GM19023 (cell line): ENCODE measurements at regions not wholly inside any gene's neighbourhood (a gene's known extent, or its start where the extent isn't known, plus 50 kb on each side); places are given as distances from the start of the nearest gene placed in this dataset.

ENCODE experiments used
- ATAC-seq: cut with Tn5 transposase; IDR thresholded peaks from one replicate; pipeline ENCODE4 v1.9.1; 2021; ENCODE audit warnings: mild to moderate bottlenecking, moderate library complexity; ENCODE audit not compliant: unreplicated experiment

DNA sequence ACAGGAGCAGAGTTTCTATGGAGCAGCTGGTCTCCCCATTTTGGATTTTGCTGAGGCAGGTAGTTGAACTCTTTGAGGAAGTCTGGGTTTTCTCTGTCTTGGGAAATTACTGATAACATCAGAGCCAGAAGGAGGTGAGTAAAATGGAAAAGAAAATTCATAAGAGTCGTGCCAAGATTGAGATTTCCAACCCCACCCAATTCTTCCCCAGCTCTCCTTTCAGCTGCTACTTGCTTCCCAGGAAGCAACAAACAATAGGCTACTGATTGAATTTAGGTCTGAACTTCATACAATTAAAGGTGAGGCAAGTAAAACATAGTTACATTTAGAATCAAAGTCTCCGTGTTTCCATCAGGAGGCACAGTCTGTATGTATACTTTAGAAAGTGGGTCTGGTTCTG lies 54.6 kb upstream of the EOLA2 start:
- no peak for ATAC-seq

DNA sequence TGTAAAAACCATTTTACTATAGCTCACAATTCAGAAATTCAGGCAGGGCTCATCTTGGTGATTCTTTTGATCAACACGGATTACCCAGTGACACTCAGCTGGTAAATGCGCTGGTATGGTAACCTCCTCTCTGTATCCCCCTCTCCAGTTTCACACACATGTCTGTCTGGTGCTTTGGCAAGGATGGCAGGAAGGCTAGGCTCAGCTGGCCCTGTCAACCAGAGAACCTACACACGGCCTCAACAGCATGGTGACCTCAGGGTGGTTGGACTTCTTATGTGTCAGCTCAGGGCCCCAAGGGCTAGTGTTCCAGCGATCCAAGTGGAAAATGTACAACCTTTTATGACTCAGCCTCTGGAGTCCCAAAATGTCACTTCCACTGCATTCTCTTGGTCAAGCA lies 55.7 kb upstream of the EOLA2 start:
- no peak for ATAC-seq

DNA sequence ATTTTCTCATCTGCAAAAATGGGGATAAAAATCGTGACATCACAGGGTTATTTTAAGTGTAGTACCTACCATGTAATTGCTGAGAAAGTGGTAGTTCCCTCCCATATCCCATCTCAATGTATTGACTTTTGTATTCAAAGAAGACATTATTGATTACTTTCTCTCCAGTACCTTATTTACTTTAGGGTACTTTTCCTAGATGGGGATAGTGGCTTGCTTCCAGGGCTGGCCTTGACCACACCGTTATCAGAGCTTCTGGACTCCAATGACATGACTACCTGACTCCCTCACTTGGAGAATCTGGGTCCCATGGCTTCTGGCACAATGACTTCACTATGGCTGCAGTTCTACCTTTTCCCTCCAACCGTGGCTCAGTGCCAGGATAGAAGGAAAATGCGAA lies 58.2 kb upstream of the EOLA2 start:
- no peak for ATAC-seq

DNA sequence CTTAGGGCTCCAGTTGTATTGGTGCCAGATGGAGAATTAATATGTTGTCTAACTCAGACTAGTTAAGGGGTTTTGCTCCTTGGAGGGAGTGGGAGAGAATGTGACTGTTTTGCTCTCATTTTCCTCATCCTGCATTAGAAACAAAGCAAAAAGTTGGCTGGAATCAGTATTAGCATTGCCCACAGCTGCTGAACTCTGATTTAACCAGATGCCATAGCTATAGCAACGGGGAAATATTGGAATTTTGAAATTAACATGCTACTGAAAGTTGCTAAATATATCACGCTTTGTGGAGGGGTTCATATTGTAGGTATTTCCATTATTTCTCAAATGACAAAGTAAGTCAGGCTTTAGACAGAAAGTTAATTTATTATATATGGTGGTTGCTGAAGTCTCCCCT lies 66.7 kb upstream of the EOLA2 start:
- no peak for ATAC-seq

DNA sequence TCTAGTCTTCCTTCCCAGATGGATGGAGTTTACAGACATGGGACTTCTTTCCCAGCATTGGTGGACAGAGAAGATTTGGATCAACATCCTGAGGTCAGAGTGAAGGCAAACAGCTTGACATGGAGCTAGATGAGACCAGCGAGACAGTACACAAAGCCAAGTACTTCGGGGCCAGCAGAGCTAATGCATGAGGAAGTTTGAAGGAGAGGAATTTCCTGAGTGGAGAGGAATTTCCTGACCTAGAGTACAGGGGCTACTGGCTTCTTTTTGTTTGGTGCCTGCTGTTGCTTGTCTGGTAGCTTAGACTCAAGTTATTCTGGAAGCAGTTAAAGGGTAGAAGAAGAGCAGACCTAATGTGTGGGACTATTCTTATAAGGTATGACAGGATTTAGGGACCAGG lies 69.1 kb upstream of the EOLA2 start:
- ATAC-seq = no peak

DNA sequence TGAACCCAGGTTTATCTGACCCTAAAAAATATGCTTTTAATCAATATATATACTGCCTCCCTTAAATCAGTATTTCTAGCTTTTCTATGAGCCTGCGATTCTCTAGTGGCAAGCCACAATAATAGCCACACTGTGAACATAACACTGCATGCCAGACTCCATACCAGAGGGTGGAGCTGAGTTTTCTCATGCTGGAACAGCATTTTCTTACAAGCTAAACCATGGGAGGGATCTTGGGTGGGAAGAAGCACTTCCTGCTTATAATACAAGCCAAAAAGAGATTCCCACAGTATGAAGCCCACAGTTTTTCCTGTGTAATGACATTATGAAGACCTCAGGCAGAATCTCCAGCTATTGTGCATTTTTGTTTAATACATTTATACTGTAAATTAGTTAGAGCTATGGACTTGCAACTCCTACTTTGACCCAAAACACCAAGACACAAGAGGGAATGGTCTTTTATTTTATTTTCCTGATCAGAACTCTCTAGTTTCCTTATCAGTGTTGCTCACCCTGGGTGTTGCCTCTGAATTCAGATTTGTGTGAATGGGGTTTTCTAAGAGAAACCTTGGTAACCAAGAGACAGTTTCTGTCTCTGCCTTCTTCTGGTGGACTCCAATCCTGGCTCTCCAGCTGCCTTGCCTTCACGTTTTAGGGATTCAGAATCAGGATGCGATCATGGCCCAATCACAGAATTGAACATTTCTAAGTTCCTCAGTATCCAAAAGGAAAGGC lies 74.5 kb upstream of the EOLA2 start:
- no peak for ATAC-seq

DNA sequence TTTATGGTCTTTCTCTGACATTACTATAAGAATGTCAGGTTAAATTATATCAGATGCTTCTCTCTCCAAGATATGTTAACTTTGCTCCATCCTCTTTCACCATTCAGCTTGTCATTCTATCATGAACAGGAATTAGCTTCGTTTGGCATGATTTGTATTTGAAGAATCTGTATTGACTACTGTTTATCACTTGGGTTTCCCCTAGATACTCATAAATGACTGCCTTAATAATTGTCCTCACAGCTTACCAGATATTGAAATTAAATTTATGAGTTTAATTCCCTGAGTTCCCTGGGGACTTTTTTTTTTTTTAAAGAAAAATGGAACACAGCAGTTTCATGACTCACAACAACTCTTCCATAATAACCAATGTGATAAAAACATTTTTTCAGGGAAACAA lies 76.2 kb upstream of the EOLA2 start:
- no peak for ATAC-seq

DNA sequence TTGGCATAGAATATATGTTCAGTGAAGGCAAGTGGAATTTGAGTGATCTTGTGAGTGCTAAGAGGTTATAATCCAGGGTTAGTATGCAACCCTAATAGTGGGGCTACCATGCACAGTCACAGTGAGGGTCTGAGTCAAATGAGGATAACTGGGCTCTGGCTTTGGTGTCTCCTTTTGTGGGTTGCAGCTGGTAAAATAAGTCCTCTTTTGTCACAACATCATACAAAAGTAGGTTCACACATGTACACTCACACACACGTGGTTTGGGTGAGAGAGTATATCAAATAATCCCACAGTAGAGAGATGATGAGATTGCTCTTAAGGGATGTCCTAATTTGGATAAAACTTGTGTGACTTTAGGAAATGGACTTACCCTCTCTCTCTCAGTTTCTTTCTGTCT lies 79.6 kb upstream of the EOLA2 start:
- ATAC-seq = no peak

DNA sequence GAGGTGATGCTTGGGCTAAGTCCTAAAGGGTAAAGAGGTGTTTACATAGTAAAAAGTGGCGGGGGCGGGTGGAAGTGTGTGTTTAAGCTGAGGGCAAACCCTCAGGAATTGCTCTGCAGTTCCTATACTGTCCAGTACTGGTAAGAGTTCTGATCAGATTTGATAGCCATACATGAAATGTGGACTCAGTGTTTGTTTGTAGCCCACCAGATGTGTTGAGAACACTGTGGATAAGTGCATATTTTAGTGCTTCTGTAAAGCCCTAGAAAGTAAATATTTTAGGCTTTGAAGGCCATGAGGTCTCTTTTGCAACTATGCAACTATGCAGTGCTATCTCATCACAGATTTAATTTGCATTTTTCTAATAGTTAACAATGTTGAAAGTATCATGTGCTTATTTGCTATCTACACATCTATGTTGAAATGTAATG lies 80.7 kb upstream of the EOLA2 start:
- no peak for ATAC-seq

DNA sequence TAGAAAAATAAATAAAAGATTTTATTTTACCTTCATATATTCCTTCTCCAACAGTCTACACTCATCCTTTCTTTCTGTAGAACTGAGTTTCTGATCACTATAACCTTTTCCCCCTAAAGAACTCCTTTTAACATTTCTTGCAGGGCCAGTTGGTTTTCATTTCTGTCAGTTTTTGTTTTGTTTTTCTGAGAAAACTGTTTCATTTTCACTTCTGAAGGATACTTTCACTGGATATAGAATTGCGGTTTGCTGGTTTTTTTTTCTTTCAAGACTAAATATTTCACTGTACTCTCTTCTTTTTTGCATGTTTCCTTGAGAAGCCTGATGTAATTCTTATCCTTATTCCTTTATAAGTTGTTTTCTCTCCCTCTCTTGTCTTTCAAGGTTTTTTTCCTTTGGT lies 90.4 kb upstream of the EOLA2 start:
- no peak for ATAC-seq

DNA sequence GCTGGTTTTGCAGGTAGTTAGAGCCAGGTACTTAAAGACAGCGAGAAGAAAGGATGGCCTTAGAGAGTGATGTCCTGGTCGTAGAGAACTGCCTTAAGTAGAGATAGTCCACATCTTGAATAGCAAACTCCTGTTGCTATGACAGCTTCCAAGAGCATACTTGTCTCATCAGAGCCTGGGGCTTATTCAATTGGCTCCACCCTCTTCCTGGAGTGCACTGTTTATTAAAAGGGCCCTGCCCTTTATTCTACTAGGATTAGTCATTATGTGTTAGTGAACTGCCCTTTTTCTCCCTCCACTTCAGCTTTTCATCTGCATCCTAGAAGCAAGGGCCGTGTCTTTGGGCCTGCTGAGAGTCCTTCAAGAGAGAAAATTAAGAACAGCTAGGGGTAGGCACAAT lies 94.5 kb upstream of the EOLA2 start:
- no peak for ATAC-seq

DNA sequence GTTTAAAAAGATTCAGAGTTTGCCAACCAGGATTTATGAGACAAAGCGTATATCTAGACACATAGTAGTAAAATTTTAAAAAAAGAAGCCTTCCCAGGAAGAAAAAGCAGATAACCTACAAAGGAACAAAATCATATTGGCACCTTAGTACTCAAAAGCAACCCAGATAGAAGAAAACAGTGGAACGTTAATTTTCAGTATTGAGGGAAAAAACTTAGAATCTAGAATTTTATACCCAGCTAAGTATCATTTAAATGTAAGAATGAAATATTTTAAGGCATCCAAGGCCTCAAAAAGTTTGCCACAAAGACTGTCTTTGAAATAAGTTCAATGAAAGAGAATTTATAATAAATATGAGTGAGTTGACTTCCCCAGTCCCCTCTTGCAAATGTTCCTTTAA lies 96.5 kb upstream of the EOLA2 start:
- no peak for ATAC-seq

DNA sequence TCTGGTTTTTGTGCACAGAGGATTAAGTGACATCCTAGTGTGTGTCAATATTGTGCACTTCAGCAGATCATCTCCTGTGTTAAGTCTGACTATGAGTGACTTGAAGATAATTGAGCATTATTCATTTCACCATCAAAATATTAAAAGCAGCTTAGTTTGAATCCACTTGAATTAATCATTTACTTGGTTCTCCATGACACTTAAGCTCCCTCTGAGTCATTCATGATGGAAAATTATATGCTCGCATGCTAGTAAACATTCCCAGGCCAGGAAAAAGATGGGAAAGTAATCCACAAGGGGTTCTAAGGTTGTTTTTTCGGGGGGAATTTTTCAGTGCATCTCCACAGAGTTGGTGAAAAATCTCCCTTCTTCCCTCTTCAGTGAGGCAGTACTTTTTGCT lies 97.2 kb upstream of the EOLA2 start:
- ATAC-seq = no peak

DNA sequence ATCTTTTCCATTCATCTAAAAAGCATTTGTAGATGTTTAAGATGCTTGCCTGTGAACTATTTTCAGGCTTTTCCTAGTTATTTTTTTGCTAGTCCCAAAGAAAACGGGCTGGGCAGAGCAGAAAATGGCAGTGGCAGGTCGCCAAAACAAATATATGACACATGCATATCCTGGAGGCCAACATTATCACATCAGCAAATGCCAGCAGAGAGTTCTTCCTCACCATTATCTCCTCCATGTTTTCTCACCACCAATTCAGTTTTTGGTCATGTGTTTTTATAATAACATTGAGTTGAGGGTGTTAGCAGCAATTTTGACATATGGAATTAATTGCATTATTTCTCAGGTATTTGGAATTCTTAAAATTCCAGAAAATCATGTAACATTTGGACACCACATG lies 97.9 kb upstream of the EOLA2 start:
- ATAC-seq = no peak

DNA sequence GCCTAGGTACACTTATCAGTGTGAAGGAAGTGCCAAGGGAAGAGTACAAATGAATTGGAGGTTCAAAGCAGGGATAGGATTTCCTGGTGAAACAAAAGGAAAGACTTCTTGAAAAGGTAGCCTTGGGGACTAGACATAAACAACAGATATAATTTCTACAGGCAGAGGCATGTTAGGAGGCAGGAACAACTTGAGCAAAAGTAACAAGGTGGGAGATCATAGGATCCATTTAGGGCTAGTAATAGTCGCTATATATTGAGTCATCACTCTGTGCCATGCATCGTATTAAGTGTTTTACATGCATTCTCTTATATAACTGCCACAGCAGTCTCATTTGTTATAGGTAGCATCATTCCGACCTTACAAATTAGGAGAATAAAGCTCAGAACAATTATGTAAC lies 98.3 kb upstream of the EOLA2 start:
- ATAC-seq = no peak

DNA sequence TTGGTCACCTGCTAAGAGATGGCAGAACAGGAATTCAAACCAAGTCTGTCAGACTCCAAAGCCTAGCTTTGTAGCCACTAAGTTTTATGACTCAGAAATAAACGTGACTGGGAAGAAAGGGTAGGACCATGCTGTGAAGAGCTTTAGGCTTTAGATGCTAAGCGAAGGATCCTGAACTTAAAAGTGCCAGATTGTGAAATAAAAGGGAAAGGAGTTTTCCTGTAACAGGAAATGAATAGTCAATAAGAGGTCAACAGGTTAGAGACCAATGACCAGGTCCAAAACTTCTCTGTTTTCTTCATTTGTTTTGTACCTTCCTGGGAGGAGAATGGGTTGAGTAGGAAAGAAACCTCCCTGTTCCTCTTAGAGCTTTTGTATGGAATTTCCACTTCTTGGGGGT lies 98.8 kb upstream of the EOLA2 start:
- ATAC-seq = no peak

DNA sequence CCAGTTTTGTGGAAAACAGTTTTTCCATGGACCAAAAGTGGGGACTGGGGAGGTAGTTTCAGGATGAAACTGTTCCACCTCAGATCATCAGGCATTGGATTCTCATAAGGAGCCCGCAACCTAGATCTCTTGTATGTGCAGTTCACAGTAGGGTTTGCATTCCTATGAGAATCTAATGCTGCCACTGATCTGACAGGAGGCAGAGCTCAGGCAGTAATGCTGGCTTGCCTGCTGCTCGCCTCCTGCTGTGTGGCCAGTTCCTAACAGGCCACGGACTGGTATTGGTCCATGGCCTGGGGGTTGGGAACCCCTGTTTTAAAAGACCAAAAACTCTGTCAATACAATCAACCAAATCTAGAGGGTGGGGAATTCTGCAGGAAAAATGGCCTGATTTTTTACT lies 100.0 kb upstream of the EOLA2 start:
- no peak for ATAC-seq

DNA sequence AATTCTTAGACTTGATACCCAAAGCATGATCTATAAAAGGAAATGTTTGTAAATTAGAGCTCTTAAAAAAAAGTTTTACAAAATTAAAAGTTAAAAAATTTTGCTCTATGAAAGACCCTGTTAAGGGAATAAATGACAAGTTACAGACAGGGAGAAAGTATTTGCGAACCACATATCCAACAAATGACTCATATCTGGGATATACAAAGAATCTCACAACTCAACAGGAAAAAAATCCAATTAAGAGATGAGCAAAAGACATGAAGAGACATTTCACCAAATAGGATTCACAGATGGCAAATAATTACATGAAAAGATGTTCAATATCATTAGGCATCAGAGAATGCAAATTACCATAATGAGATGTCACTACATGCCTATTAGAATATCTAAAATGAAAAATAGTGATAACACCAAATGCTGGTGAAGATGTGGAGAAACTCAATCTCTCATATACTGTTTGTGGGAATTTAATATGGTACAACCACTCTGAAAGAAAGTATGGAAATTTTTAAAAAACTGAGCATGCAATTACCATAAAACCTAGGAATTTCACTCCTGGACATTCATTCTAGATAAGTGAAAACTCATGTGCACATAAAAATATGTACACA lies 100.8 kb upstream of the EOLA2 start:
- no peak for ATAC-seq

DNA sequence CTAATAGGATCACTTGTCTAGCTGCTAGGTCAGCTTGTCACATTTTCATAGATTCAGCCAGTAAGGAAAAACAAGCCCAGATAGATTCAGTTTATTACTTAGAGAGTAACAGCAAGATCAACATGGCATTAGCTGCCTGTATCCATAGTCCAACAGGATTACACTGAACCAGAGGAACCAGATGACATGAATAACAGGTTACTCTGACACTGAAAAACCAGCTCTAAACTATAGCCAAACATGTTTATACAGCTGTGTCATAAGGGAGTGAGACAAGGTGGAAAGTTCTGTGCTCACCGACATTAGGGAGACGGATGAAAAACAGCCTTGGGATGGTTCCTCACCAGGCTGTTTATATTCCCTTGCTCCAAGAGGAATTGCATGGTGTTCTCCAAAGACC lies 102.9 kb upstream of the EOLA2 start:
- ATAC-seq = no peak

DNA sequence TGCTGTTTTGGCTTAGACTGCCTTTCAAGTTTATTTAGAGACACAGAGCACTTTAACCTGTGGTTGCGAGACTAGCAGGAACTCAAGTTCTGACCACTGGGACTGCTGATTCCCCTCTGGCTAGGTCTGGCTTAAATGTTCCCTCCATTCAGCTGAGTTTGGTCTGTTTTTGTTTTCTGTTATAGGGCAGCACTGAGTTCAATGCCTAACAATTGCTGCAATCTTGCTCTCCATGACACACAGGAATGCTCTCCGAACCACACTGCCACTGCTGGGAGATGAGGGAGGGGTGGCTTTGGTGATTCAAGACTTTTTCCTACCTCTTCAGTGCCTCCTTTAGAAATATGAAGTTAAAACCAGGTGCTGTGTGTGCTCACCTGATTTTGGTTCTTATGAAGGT lies 106.3 kb upstream of the EOLA2 start:
- no peak for ATAC-seq

DNA sequence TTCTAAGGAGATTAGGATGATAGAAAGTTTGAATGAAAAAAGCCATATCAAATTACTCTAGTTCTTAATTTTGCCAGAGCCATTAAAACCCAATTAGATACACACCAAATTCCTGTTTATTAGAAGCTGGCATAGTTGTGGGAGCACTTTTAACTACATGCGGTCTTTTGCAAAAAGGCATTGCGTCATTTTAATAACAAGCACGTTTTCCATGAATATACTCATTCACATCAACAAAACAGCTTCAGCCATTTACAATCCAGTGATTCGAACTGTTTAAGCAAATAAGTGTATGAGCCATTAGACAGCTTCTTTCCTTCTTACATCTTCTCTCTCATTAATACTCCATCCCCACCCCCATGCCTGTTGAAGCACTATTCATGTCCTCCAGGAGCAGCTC lies 109.5 kb upstream of the EOLA2 start:
- no peak for ATAC-seq

DNA sequence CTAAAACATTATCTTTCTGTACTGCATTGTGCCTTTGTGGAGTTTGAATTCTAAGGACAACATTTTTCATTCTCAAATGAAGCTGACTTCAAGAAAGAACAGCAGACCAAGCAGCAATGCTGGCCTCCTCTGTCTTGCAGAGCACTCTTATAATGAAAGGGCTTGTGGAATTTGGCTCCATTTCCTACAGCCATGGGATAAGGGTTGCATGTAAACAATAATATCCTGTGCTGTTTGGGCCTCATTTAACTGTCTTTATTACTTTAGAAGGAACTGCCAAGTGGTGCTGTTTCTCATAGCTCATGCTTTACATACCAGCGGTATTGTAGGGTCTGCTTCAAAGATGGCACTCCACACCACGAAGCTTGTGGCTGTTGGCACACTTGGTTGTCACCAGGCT lies 111.4 kb upstream of the EOLA2 start:
- ATAC-seq = no peak

DNA sequence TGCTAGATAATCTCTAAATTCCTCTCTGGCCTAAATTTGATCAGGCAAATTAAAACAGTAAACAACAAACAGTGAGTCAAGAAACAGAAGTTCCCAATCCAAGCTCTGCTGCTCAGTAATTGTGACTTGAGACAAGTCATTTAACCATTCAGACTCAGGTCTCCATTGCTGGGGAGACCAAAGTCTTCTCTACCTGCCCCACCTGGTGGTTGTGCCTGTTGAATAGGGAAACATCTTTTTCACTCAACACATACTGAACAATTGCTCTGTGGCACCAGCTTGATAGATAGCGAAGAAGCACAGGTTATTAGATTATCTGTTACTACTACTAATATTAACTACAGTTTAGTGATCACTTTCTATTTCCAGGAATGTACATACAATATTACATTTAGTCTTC lies 112.1 kb upstream of the EOLA2 start:
- no peak for ATAC-seq
